GM23338 (cell line): ENCODE measurements at regions not wholly inside any gene's neighbourhood (a gene's known extent, or its start where the extent isn't known, plus 50 kb on each side); places are given as distances from the start of the nearest gene placed in this dataset.

Source experiments
- ATAC-seq: fragments of 200-7000 bp; cut with Tn5 transposase; 3 replicates; pipeline ENCODE4 v1.9.1; 2020
- DNase-seq: peaks from one replicate; pipeline ENCODE4 v3.0.0-alpha.2; 2015; ENCODE audit warnings: low spot score
- H2AFZ ChIP-seq: fragments of 200-600 bp; sonication (generic); 2 replicates; pipeline ENCODE4 v1.8.0; 2016; ENCODE audit warnings: antibody characterized with exemption, mild to moderate bottlenecking, moderate library complexity
- H3F3A ChIP-seq: fragments of 200-600 bp; sonication (generic); replicated peaks from 2 replicates; pipeline ENCODE4 v1.8.0; 2017; ENCODE audit warnings: antibody characterized with exemption, mixed run types, low read depth
- H3K27ac ChIP-seq: fragments of 200-600 bp; sonication (generic); 2 replicates; pipeline ENCODE4 v1.6.1; 2016; ENCODE audit warnings: low read depth
- H3K27me3 ChIP-seq: fragments of 200-600 bp; sonication (generic); 2 replicates; pipeline ENCODE4 v1.8.0; 2016; ENCODE audit warnings: mild to moderate bottlenecking, mixed run types, moderate library complexity; ENCODE audit not compliant: insufficient read depth
- H3K36me3 ChIP-seq: fragments of 200-600 bp; sonication (generic); 2 replicates; pipeline ENCODE4 v1.8.0; 2016; ENCODE audit warnings: mild to moderate bottlenecking; ENCODE audit not compliant: insufficient read depth
- H3K4me1 ChIP-seq: fragments of 200-600 bp; sonication (generic); 2 replicates; pipeline ENCODE4 v1.8.0; 2016; ENCODE audit warnings: mild to moderate bottlenecking, moderate library complexity; ENCODE audit not compliant: insufficient read depth
- H3K4me2 ChIP-seq: fragments of 200-600 bp; sonication (generic); 2 replicates; pipeline ENCODE4 v1.7.1; 2017; ENCODE audit warnings: mixed run types
- H3K4me3 ChIP-seq: fragments of 200-600 bp; sonication (generic); 2 replicates; pipeline ENCODE4 v1.6.1; 2016; ENCODE audit warnings: mixed run types
- H3K79me2 ChIP-seq: fragments of 200-600 bp; sonication (generic); replicated peaks from 2 replicates; pipeline ENCODE4 v1.8.0; 2017; ENCODE audit warnings: mild to moderate bottlenecking; ENCODE audit not compliant: insufficient read depth
- H3K9me2 ChIP-seq: fragments of 200-600 bp; sonication (generic); 2 replicates; pipeline ENCODE4 v1.8.0; 2017; ENCODE audit not compliant: insufficient read depth
- H4K20me1 ChIP-seq: fragments of 200-600 bp; sonication (generic); replicated peaks from 2 replicates; pipeline ENCODE4 v1.8.0; 2017; ENCODE audit warnings: mild to moderate bottlenecking; ENCODE audit not compliant: insufficient read depth
- H3K27ac Mint-ChIP-seq: 2 replicates; pipeline ENCODE4 v1.8.0; 2020; ENCODE audit warnings: inconsistent platforms, mild to moderate bottlenecking, moderate library complexity, mixed read lengths
- H3K27me3 Mint-ChIP-seq: 3 replicates; pipeline ENCODE4 v1.8.0; 2022; ENCODE audit warnings: low read depth, mild to moderate bottlenecking, moderate library complexity, mixed read lengths, inconsistent platforms; ENCODE audit not compliant: insufficient read depth, poor library complexity
- H3K36me3 Mint-ChIP-seq: 3 replicates; pipeline ENCODE4 v1.8.0; 2021; ENCODE audit warnings: low read depth, mild to moderate bottlenecking, inconsistent platforms, moderate library complexity, mixed read lengths
- H3K4me1 Mint-ChIP-seq: 3 replicates; pipeline ENCODE4 v1.8.0; 2020; ENCODE audit warnings: mild to moderate bottlenecking, inconsistent platforms, mixed read lengths
- H3K4me3 Mint-ChIP-seq: 3 replicates; pipeline ENCODE4 v1.8.0; 2021; ENCODE audit warnings: moderate library complexity, mild to moderate bottlenecking, inconsistent platforms, mixed read lengths
- H3K9me3 Mint-ChIP-seq: 3 replicates; pipeline ENCODE4 v1.8.0; 2020; ENCODE audit warnings: moderate library complexity, mild to moderate bottlenecking, inconsistent platforms, mixed read lengths
- CREB1 ChIP-seq: fragments of 250-450 bp; sonication (Bioruptor Pico); IDR thresholded peaks from 2 replicates; pipeline ENCODE4 v1.5.0; 2020; ENCODE audit warnings: low read depth, mild to moderate bottlenecking, moderate library complexity
- CTCF ChIP-seq, 2 experiments: fragments of 200-600 bp in 1 of 2; sonication (generic) in 1 of 2; conservative IDR thresholded peaks; 2 replicates each; pipeline versions ENCODE4 v1.5.1 to v1.6.1; 2016 to 2017; ENCODE audit warnings: antibody characterized with exemption in 2 of 2, low read depth in 2 of 2, mild to moderate bottlenecking in 2 of 2, moderate library complexity in 1 of 2
- ETS1 ChIP-seq: IDR thresholded peaks from 2 replicates; pipeline ENCODE4 v1.6.1; 2016; ENCODE audit warnings: antibody characterized with exemption
- EZH2phosphoT487 ChIP-seq: fragments of 200-600 bp; sonication (generic); IDR thresholded peaks from one replicate; pipeline ENCODE4 v1.8.1; 2018; ENCODE audit warnings: antibody characterized with exemption; ENCODE audit not compliant: unreplicated experiment
- JUNB ChIP-seq: IDR thresholded peaks from one replicate; pipeline ENCODE4 v1.6.1; 2016; ENCODE audit warnings: antibody characterized with exemption; ENCODE audit not compliant: unreplicated experiment
- POLR2AphosphoS5 ChIP-seq: IDR thresholded peaks from 2 replicates; pipeline ENCODE4 v1.6.1; 2016; ENCODE audit warnings: antibody characterized with exemption, low read depth
- STAT1 ChIP-seq: IDR thresholded peaks from one replicate; pipeline ENCODE4 v1.6.1; 2016; ENCODE audit warnings: antibody characterized with exemption; ENCODE audit not compliant: unreplicated experiment
- ZNF114 ChIP-seq: fragments of 250-450 bp; sonication (Bioruptor Pico); IDR thresholded peaks from 2 replicates; pipeline ENCODE4 v1.5.0; 2020; ENCODE audit warnings: mild to moderate bottlenecking, moderate library complexity
- ZNF331 ChIP-seq: fragments of 250-450 bp; sonication (Bioruptor Pico); IDR thresholded peaks from 2 replicates; pipeline ENCODE4 v1.5.0; 2020; ENCODE audit warnings: low read depth, mild to moderate bottlenecking, moderate library complexity
- TF ChIP-seq, protein P1 (sequence below): fragments of 250-450 bp; sonication (Bioruptor Pico); IDR thresholded peaks from 2 replicates; pipeline ENCODE4 v1.5.0; 2020; ENCODE audit warnings: mild to moderate bottlenecking, moderate library complexity
- TF ChIP-seq, protein P2 (sequence below): IDR thresholded peaks from one replicate; pipeline ENCODE4 v1.6.1; 2018; ENCODE audit warnings: antibody characterized with exemption; ENCODE audit not compliant: unreplicated experiment

- no peaks in the 10 kb centered on the region for H3K79me2 ChIP-seq
- no peaks in the 10 kb centered on the region for H3F3A ChIP-seq
- no peaks in the 10 kb centered on the region; the same call in 2 of the 3 replicates for H3K4me1 Mint-ChIP-seq
- no peaks in the 10 kb centered on the region for H4K20me1 ChIP-seq
- no peak for DNase-seq
- H3K4me3 Mint-ChIP-seq, result no peak overlapping the region
- H3K9me2 ChIP-seq, result peaks cover 6% of the 10 kb centered on the region
- H3K27ac Mint-ChIP-seq, result no peak overlapping the region
- no peaks in the 10 kb centered on the region for H3K27me3 ChIP-seq
- H3K27ac ChIP-seq, result no peak overlapping the region
- peaks cover 14% of the 10 kb centered on the region for H3K36me3 Mint-ChIP-seq
- no peak for ATAC-seq
- H2AFZ ChIP-seq, result no peak overlapping the region; the same call in 1 of the 2 replicates
- TF ChIP-seq ETS1 (no peak), EZH2phosphoT487 (no peak), CREB1 (no peak), STAT1 (no peak), POLR2AphosphoS5 (no peak), ZNF114 (CRISPR knock-in tag) (no peak), ZNF331 (no peak), CTCF (conservative IDR thresholded peaks at IDR 0.05; ENCODE audit: low read depth in 2 of 2) (no peak), JUNB (no peak)
- TF ChIP-seq, protein P1, sequence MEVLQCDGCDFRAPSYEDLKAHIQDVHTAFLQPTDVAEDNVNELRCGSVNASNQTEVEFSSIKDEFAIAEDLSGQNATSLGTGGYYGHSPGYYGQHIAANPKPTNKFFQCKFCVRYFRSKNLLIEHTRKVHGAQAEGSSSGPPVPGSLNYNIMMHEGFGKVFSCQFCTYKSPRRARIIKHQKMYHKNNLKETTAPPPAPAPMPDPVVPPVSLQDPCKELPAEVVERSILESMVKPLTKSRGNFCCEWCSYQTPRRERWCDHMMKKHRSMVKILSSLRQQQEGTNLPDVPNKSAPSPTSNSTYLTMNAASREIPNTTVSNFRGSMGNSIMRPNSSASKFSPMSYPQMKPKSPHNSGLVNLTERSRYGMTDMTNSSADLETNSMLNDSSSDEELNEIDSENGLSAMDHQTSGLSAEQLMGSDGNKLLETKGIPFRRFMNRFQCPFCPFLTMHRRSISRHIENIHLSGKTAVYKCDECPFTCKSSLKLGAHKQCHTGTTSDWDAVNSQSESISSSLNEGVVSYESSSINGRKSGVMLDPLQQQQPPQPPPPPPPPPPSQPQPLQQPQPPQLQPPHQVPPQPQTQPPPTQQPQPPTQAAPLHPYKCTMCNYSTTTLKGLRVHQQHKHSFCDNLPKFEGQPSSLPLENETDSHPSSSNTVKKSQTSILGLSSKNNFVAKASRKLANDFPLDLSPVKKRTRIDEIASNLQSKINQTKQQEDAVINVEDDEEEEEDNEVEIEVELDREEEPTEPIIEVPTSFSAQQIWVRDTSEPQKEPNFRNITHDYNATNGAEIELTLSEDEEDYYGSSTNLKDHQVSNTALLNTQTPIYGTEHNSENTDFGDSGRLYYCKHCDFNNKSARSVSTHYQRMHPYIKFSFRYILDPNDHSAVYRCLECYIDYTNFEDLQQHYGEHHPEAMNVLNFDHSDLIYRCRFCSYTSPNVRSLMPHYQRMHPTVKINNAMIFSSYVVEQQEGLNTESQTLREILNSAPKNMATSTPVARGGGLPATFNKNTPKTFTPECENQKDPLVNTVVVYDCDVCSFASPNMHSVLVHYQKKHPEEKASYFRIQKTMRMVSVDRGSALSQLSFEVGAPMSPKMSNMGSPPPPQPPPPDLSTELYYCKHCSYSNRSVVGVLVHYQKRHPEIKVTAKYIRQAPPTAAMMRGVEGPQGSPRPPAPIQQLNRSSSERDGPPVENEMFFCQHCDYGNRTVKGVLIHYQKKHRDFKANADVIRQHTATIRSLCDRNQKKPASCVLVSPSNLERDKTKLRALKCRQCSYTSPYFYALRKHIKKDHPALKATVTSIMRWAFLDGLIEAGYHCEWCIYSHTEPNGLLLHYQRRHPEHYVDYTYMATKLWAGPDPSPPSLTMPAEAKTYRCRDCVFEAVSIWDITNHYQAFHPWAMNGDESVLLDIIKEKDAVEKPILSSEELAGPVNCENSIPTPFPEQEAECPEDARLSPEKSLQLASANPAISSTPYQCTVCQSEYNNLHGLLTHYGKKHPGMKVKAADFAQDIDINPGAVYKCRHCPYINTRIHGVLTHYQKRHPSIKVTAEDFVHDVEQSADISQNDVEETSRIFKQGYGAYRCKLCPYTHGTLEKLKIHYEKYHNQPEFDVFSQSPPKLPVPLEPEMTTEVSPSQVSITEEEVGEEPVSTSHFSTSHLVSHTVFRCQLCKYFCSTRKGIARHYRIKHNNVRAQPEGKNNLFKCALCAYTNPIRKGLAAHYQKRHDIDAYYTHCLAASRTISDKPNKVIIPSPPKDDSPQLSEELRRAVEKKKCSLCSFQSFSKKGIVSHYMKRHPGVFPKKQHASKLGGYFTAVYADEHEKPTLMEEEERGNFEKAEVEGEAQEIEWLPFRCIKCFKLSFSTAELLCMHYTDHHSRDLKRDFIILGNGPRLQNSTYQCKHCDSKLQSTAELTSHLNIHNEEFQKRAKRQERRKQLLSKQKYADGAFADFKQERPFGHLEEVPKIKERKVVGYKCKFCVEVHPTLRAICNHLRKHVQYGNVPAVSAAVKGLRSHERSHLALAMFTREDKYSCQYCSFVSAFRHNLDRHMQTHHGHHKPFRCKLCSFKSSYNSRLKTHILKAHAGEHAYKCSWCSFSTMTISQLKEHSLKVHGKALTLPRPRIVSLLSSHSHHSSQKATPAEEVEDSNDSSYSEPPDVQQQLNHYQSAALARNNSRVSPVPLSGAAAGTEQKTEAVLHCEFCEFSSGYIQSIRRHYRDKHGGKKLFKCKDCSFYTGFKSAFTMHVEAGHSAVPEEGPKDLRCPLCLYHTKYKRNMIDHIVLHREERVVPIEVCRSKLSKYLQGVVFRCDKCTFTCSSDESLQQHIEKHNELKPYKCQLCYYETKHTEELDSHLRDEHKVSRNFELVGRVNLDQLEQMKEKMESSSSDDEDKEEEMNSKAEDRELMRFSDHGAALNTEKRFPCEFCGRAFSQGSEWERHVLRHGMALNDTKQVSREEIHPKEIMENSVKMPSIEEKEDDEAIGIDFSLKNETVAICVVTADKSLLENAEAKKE (CRISPR knock-in tag), result no peak
- TF ChIP-seq, protein P2, sequence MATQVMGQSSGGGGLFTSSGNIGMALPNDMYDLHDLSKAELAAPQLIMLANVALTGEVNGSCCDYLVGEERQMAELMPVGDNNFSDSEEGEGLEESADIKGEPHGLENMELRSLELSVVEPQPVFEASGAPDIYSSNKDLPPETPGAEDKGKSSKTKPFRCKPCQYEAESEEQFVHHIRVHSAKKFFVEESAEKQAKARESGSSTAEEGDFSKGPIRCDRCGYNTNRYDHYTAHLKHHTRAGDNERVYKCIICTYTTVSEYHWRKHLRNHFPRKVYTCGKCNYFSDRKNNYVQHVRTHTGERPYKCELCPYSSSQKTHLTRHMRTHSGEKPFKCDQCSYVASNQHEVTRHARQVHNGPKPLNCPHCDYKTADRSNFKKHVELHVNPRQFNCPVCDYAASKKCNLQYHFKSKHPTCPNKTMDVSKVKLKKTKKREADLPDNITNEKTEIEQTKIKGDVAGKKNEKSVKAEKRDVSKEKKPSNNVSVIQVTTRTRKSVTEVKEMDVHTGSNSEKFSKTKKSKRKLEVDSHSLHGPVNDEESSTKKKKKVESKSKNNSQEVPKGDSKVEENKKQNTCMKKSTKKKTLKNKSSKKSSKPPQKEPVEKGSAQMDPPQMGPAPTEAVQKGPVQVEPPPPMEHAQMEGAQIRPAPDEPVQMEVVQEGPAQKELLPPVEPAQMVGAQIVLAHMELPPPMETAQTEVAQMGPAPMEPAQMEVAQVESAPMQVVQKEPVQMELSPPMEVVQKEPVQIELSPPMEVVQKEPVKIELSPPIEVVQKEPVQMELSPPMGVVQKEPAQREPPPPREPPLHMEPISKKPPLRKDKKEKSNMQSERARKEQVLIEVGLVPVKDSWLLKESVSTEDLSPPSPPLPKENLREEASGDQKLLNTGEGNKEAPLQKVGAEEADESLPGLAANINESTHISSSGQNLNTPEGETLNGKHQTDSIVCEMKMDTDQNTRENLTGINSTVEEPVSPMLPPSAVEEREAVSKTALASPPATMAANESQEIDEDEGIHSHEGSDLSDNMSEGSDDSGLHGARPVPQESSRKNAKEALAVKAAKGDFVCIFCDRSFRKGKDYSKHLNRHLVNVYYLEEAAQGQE, result no peak
- no peak overlapping the region for H3K4me3 ChIP-seq
- no peaks in the 10 kb centered on the region for H3K36me3 ChIP-seq
- peaks cover 5% of the 10 kb centered on the region; the same call in 2 of the 3 replicates for H3K9me3 Mint-ChIP-seq
- no peaks in the 10 kb centered on the region for H3K27me3 Mint-ChIP-seq
- no peaks in the 10 kb centered on the region for H3K4me1 ChIP-seq
- H3K4me2 ChIP-seq, result no peak overlapping the region
Measured at GRCh38 chr3:110323349-110323748, 748.3 kb upstream of the NECTIN3 start.
